ENCODE measurements at regions not wholly inside any gene's neighbourhood (a gene's known extent, or its start where the extent isn't known, plus 50 kb on each side); places are given as distances from the start of the nearest gene placed in this dataset.

GRCh38 chrX:148380650-148381561, 119.5 kb upstream of the AFF2 start:
- peak; percentile 77 for ATAC-seq
- H3K4me1 ChIP-seq (ENCODE audit: low read depth): no peaks in the 10 kb centered on the region
- no peak overlapping the region for H3K4me3 ChIP-seq
- intact Hi-C loops (cut with DNase I, micrococcal nuclease): no loop called here
- DNase-seq: peak in 1 of 3 donors; percentile 13
- H3K36me3 ChIP-seq (ENCODE audit: low read depth): no peaks in the 10 kb centered on the region
- TF ChIP-seq, protein P1, sequence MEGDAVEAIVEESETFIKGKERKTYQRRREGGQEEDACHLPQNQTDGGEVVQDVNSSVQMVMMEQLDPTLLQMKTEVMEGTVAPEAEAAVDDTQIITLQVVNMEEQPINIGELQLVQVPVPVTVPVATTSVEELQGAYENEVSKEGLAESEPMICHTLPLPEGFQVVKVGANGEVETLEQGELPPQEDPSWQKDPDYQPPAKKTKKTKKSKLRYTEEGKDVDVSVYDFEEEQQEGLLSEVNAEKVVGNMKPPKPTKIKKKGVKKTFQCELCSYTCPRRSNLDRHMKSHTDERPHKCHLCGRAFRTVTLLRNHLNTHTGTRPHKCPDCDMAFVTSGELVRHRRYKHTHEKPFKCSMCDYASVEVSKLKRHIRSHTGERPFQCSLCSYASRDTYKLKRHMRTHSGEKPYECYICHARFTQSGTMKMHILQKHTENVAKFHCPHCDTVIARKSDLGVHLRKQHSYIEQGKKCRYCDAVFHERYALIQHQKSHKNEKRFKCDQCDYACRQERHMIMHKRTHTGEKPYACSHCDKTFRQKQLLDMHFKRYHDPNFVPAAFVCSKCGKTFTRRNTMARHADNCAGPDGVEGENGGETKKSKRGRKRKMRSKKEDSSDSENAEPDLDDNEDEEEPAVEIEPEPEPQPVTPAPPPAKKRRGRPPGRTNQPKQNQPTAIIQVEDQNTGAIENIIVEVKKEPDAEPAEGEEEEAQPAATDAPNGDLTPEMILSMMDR (IDR thresholded peaks at IDR 0.05): no peak
- no peaks in the 10 kb centered on the region for H3K9me3 ChIP-seq

DNA sequence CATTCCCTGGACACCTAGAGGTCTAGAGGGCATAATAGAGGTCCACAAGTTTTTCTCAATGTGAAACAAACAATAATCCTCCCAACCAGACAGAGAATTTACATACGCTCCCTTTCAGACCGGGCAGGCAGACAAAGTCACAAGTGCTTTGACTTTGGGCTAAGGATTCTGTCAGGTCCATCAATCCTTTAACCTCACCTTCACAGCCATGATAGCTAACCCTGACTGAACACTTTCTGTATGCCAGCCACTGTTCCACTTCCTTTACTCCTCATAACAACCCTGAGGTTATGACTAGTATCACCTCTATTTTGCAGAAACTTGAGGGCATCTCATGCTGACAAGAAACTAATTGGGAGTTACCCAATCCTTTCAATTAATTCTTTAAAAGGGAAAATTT, 118.8 kb upstream of the AFF2 start:
- no peak for DNase-seq
- intact Hi-C loops (cut with DNase I, micrococcal nuclease): no loop called here
- Histone ChIP-seq H3K9me3 (no peaks in the 10 kb centered on the region), H3K4me3 (no peak overlapping the region), H3K36me3 (ENCODE audit: low read depth) (no peaks in the 10 kb centered on the region), H3K4me1 (ENCODE audit: low read depth) (no peaks in the 10 kb centered on the region)
- TF ChIP-seq, protein P1 (IDR thresholded peaks at IDR 0.05): no peak
- ATAC-seq: peak; percentile 38

DNA sequence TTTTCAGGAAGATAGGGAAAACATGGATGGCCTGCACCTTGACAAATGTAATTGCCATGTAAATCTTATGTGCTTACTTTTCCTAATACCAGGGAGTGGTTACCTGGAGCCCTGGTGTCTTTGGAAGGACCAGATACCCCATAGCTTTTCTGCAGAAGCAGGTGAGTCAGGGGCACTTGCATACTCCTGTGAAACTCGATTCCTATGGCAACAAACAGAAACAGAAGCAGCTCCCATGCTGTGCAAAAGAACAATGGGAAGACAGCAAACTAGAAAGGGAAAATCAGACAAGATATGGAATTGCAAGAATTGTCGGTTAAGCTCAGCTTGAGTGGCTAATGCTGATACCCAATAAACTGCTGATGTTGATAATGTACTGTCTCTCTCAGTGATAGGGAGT, 117.4 kb upstream of the AFF2 start:
- no peaks in the 10 kb centered on the region for H3K4me1 ChIP-seq (ENCODE audit: low read depth)
- no peaks in the 10 kb centered on the region for H3K9me3 ChIP-seq
- ATAC-seq (no peak), DNase-seq (no peak)
- TF ChIP-seq, protein P1 (IDR thresholded peaks at IDR 0.05): no peak
- H3K4me3 ChIP-seq: no peak overlapping the region
- no peaks in the 10 kb centered on the region for H3K36me3 ChIP-seq (ENCODE audit: low read depth)
- intact Hi-C loops (cut with DNase I, micrococcal nuclease): no loop called here

DNA sequence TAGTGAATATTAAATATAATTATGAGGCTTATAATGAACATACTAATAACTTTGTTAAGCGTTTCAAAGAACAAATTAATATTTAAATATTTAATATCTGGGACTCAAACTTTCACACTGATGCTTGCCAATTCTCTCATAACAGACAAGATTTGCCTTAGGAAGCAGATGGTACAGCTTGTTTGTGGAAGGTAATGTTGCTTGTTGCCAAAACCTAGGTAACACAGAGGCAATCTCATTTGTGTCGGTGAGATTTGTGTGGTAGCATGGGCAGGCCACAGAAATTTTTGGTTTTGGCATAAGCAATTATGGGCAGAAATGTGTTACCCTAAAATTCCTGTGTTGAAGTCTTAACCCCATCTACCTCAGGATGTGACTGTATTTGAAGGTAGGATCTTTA, 114.9 kb upstream of the AFF2 start:
- DNase-seq (no peak), ATAC-seq (no peak)
- no peak overlapping the region for H3K4me3 ChIP-seq
- H3K9me3 ChIP-seq: no peaks in the 10 kb centered on the region
- intact Hi-C loops (cut with DNase I, micrococcal nuclease): no loop called here
- no peaks in the 10 kb centered on the region for H3K36me3 ChIP-seq (ENCODE audit: low read depth)
- no peaks in the 10 kb centered on the region for H3K4me1 ChIP-seq (ENCODE audit: low read depth)
- TF ChIP-seq, protein P1 (IDR thresholded peaks at IDR 0.05): no peak

- Histone ChIP-seq H3K4me1 (ENCODE audit: low read depth) (no peaks in the 10 kb centered on the region), H3K4me3 (no peak overlapping the region), H3K36me3 (ENCODE audit: low read depth) (no peaks in the 10 kb centered on the region), H3K9me3 (no peaks in the 10 kb centered on the region)
- DNase-seq (no peak), ATAC-seq (no peak)
- intact Hi-C loops (cut with DNase I, micrococcal nuclease): no loop called here
- TF ChIP-seq, protein P1 (IDR thresholded peaks at IDR 0.05): no peak
Measured at GRCh38 chrX:148389629-148390028, 110.8 kb upstream of the AFF2 start.

Measured in mucosa of descending colon (tissue), 3 donors.